Right lobe of liver (tissue), 6 donors: ENCODE measurements at regions not wholly inside any gene's neighbourhood (a gene's known extent, or its start where the extent isn't known, plus 50 kb on each side); places are given as distances from the start of the nearest gene placed in this dataset.
"Not testable (repeated sequence)": the region's sequence is repeated elsewhere in the genome, so short reads cannot be mapped to it uniquely, and the experiment has no call there.

Experiments used
- ATAC-seq, 4 donors: fragments of 200-7000 bp; cut with Tn5 transposase; one replicate each; pipeline ENCODE4 v1.9.1; 2020; ENCODE audit warnings: mild to moderate bottlenecking in 4 of 4, moderate library complexity in 4 of 4
- DNase-seq, 3 donors: peaks; one replicate each; pipeline ENCODE4 v3.0.0-alpha.2; 2020
- H3K27ac ChIP-seq, 3 donors: fragments of 200-600 bp; one replicate each; pipeline ENCODE4 v1.8.0; 2022
- H3K27me3 ChIP-seq, 2 donors: fragments of 200-600 bp; one replicate each; pipeline ENCODE4 v1.8.0; 2022
- H3K36me3 ChIP-seq, 4 donors: fragments of 200-600 bp; sonication (generic) in 1 of 4; one replicate each; pipeline versions ENCODE4 v1.5.1 to v1.8.0; 2017 to 2022; ENCODE audit warnings: control low read depth in 1 of 4
- H3K4me1 ChIP-seq, 4 donors: fragments of 200-600 bp; sonication (generic) in 1 of 4; one replicate each; pipeline versions ENCODE4 v1.5.1 to v1.8.0; 2017 to 2022; ENCODE audit warnings: control low read depth in 1 of 4
- H3K4me3 ChIP-seq, 3 donors: fragments of 200-600 bp; one replicate each; pipeline ENCODE4 v1.8.0; 2022
- H3K9me3 ChIP-seq, 4 donors: fragments of 200-600 bp; sonication (generic) in 1 of 4; one replicate each; pipeline versions ENCODE4 v1.5.1 to v1.8.0; 2017 to 2022; ENCODE audit warnings: control low read depth in 1 of 4
- WGBS: methylation state at CpG from one replicate; pipeline ENCODE4 v1.1.6; 2018; ENCODE audit warnings: low coverage, low lambda C conversion rate; ENCODE audit not compliant: insufficient coverage; ENCODE audit errors: missing lambda C conversion rate; 5-methylcytosine and 5-hydroxymethylcytosine counted together
- intact Hi-C, 2 donors: fragments of 100-400 bp; cut with DNase I; formaldehyde crosslinking; loops; one replicate each; pipeline versions ENCODE4 v1.11.2 to v1.14.1; 2022
- donor health status: DM: no; HTN: yes; CAD: no.
- donor health status: DM: no; HTN: no; CAD: no.
- donor health status: DM: no; HTN: no; CAD: no.
- donor health status: DM: no; HTN: yes; CAD: no.
- donor health status: DM: no; HTN: yes; CAD: no.

DNA sequence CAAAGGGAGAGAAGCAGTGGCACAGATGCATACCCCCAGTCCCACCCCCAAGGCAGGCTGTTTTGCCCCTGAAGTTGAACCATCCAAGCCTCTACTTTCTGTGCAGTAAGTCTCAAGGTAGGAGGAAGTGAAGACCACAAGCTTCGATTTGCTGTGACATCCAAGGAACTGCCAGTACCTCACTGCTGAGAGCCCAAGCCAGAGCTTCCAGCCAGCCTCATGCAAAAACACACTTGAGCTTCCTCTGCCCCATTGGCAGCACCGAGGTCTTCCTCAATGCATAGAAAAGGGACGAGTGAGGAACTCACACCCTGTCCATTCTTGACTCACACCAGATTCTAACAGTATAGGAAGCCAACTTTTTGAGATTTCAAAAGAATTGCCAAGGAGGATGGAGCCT, 311.7 kb downstream of the BCL2L11 start:
- DNase-seq, H3K36me3 ChIP-seq, H3K27ac ChIP-seq, H3K27me3 ChIP-seq, H3K4me3 ChIP-seq, H3K4me1 ChIP-seq, intact Hi-C loops, H3K9me3 ChIP-seq: not testable (repeated sequence)
- ATAC-seq, result peak in 2 of 4 donors; percentile 8 to 20
- 17% methylated on average over 1 of the region's 3 CpGs for WGBS

DNA sequence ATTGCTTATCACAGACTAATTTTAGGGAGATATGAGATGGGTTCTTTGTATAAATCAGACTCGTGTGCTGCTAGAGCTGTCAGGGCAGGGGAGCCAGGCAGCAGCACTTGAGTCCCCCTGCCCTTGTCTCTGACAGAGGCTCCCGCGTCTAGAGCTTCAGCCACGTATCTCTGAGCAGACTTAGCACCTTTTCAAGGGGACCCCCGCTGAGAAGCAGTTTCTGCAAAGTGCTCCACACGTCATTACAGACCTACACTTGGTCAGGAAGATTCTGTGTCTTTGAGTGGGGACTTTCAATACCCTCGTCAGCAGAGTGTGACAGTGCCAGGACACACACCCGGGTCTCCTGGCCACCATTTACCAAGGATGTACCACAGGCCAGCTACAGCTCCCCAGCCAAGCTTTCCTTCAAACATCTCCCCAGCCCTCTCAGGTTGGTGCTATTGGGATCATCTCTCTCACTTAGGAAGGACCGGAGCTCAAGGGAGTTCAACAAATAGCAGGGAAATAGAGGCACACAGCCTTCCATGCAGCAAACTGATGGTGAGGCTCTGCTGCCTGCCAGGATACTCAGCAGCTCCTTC, 312.3 kb downstream of the BCL2L11 start:
- H3K27ac ChIP-seq, intact Hi-C loops, ATAC-seq, H3K4me3 ChIP-seq, H3K9me3 ChIP-seq, H3K27me3 ChIP-seq, DNase-seq, H3K36me3 ChIP-seq, H3K4me1 ChIP-seq: not testable (repeated sequence)
- WGBS, result no CpG with 5 or more reads among the region's 9 CpGs

DNA sequence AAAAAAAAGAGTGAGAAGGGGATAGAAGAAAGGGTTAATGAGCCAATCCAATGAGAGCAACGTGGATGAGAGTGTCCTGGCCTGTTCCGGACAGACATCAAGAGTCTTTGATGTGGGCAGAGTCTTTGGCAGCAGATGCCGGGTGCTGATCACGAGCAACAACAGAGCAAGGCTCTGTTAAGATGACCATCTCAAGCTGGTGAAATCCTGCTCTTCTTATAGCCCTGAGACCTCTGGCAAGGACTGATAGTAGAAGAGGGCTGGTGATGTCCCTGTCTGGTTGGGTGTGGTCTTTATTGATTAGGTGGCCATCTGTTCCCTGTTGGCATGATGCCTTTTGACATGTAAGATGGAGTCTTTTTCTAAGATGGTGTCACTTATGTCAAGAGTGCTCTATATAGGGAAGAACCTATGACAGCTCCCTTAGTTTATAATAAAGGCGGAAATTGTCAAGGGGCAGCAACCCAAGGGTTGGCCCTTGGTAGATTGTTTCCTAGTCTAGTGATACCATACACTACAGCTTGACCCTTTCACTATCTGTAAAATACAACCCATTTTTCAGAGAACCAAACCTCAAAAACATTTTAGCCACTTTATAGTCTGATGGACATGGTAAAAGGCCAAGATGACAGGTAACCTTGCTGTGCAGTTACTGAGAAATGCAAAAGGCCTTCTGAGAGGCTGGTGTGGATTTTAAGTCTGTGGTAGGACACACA, 313.3 kb downstream of the BCL2L11 start:
- H3K4me1 ChIP-seq, H3K36me3 ChIP-seq, intact Hi-C loops, H3K27ac ChIP-seq, H3K27me3 ChIP-seq, H3K4me3 ChIP-seq, ATAC-seq, H3K9me3 ChIP-seq, DNase-seq: not testable (repeated sequence)
- 75% methylated on average over 4 of the region's 5 CpGs for WGBS

DNA sequence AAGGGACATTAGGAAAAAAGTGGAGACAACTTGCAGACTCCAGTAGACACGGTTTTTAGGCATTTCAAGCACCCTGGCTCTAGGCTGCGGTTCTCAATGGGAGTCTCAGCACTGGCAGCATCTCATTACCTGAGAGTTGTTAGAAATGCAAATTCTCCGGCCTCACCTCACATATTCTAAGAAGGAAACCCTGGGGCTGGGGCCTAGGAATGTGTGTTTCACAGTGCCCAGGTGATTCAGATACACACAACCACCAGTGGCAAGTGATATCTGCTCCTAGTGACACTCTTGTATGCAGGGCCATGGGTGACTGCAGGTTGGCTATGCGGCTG, 313.9 kb downstream of the BCL2L11 start:
- H3K9me3 ChIP-seq, DNase-seq, H3K36me3 ChIP-seq, H3K27ac ChIP-seq, ATAC-seq, intact Hi-C loops, H3K27me3 ChIP-seq, H3K4me3 ChIP-seq, H3K4me1 ChIP-seq: not testable (repeated sequence)
- WGBS, result no CpG with 5 or more reads among the region's 4 CpGs

DNA sequence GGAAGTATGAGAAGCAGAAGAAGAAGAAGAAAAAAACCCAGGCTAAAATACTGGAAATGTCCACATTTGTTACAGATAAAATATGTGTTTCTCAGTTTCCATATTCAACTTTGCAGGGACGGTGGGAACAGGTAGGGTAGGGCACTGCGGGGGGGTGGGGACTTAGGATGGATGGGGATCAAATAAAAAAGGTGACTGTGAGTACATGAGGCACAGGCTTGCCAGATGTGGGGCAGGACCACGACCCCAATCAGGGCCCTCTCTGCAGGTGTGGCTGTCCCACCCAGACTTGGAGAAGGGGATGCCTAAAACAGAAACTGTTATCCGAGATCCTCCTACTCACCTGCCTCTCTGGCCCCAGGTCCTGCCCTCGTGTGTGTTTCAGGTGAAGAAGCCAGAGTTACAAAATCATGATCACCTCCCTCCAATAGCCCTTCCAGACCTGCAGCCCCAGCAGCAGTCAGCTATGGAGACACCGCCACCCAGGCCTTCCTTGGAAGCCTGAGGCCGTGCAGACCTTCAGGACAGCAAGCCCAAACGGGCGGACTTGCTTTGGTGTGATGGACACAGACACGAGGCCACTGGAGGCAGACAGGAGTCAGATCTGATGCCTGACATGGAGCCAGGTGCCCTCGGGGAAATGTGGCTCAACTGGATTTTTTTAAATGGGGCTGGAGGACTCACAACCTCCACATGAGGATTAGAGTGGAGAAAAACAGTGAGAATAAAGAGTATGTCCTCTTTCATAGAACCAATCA, 315.0 kb downstream of the BCL2L11 start:
- 66% methylated on average over 3 of the region's 11 CpGs for WGBS
- DNase-seq (peak in 1 of 3 donors; percentile 20), ATAC-seq (peak in 1 of 4 donors; percentile 6)
- H3K27me3 ChIP-seq, intact Hi-C loops, H3K4me3 ChIP-seq, H3K9me3 ChIP-seq, H3K4me1 ChIP-seq, H3K36me3 ChIP-seq, H3K27ac ChIP-seq: not testable (repeated sequence)

DNA sequence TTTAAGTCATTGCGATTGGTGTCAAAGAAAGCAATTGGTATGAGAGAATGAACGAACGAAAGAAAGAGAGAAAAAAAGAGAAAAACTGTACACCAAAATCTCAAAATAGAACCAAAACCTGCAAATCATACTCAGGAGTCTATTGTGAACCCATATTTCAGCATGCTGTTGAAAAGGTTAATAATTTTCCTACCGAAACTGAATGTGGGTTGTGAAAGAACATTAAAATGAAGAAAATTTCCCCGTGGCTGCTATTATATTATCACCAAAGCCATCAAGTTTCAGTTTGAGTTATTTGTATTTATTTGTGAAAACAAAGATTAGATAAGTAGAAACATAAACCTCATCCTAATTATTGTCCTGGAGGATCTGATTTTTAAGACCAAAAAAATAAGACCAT, 315.7 kb downstream of the BCL2L11 start:
- DNase-seq, H3K9me3 ChIP-seq, H3K27ac ChIP-seq, H3K4me1 ChIP-seq, H3K36me3 ChIP-seq, H3K4me3 ChIP-seq, H3K27me3 ChIP-seq, intact Hi-C loops, ATAC-seq: not testable (repeated sequence)
- WGBS, result 10% methylated on average over 2 of the region's 5 CpGs

DNA sequence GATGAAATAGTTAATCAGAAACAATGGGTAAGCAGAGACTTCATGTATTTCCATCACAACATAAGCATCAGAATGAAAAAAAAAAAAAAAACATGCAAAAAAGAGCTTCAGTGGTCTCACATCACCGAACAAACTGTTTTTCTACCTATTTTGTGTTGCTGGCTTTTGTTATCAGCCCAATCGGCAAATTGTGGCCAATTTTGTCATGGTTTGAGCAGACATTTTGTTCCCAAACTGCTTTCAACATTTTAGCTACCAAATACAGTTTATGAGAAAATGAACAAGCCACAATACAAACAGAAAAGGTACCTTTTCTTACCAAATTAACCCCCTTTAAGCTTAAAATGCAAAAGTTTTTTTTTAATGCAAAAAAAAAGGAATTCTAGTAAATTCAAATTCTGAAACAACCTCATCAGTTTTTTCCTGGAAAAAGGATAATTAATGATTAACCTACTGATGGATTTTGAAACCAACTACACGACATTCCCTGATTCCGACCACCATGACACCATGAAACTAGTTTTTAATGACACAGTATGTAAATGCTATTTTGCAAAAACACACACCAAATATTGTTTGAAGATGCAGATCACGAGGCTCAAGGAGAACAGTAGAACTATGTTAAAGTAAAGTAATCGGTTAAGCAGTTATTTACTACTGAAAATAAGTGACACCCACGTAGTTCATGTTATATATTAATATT, 316.7 kb downstream of the BCL2L11 start:
- H3K9me3 ChIP-seq, intact Hi-C loops, H3K27me3 ChIP-seq, H3K4me1 ChIP-seq, H3K36me3 ChIP-seq, DNase-seq, H3K4me3 ChIP-seq: not testable (repeated sequence)
- H3K27ac ChIP-seq, result peak overlapping the region in 2 of 3 donors; percentile 43 to 62
- ATAC-seq, result peak; percentile 57 to 82 (median 62)
- 24% methylated on average over 5 of the region's 7 CpGs for WGBS

DNA sequence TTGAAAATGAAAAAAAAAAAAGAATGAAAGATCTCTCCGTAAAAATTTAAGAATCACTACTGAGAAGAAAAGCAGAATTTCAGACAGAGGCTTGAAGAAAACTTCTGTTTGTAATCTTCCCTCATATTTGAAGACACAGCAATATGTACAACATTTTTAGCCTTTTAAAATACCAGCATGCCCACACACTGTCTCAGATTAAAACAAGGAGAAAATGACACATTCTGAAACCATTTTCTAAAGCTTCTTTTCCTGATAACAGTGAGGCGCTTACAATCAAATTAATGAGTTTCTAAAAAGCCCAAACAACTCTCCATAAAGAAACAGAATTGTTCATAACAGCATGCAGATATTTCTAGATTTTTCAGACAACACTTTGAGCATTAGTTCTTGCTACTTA, 317.4 kb downstream of the BCL2L11 start:
- H3K4me1 ChIP-seq, H3K36me3 ChIP-seq, intact Hi-C loops, H3K9me3 ChIP-seq, H3K27me3 ChIP-seq, H3K4me3 ChIP-seq, DNase-seq: not testable (repeated sequence)
- peak; percentile 12 to 46 (median 36) for ATAC-seq
- WGBS, result 24% methylated on average over 2 of the region's 2 CpGs
- H3K27ac ChIP-seq, result peak overlapping the region in 2 of 3 donors; percentile 43 to 62

DNA sequence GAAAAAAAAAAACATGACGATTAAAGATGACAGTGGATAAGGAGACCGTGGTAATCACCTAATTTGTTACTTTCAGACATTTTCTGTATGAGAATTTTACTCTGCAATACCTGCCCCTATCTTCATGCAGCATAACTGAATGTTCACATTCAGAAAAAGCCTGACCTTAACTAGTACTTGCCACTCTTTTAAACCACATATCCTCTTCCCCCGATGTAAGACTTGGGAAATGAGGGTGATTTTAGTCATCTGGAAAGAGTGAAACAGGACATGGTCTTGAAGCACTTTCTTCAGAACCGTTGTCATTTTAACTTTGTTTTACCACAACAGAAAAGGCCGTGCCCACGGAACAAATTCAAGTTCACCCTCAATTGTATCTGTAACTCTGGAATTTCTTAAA, 318.5 kb downstream of the BCL2L11 start:
- DNase-seq, intact Hi-C loops, H3K27ac ChIP-seq, H3K4me1 ChIP-seq, H3K4me3 ChIP-seq, H3K9me3 ChIP-seq, H3K27me3 ChIP-seq, H3K36me3 ChIP-seq: not testable (repeated sequence)
- peak in 1 of 4 donors; percentile 5 for ATAC-seq
- 85% methylated on average over 4 of the region's 6 CpGs for WGBS

DNA sequence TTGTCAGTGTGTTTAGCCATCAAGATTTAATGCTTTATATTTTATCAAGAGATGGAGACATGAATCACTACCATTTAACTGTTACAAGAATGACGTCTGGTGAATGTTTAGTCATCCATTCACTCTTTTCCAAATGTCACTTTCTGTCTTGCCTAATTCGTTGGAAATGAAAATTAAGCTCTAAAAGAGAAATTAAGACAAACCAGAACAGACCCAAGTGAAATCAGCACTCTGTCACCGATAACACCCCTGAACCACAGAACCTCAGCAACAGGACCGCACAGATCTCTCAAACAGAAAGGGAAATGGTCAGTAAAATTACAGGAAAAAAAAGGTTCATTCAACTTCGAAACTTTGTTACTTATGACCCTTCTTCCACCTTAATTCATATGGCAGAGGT, 320.9 kb downstream of the BCL2L11 start:
- 56% methylated on average over 4 of the region's 5 CpGs for whole genome bisulfite sequencing
- H3K9me3 ChIP-seq, H3K27ac ChIP-seq, ATAC-seq, H3K36me3 ChIP-seq, H3K4me1 ChIP-seq, DNase-seq, H3K4me3 ChIP-seq, intact Hi-C loops, H3K27me3 ChIP-seq: not testable (repeated sequence)

DNA sequence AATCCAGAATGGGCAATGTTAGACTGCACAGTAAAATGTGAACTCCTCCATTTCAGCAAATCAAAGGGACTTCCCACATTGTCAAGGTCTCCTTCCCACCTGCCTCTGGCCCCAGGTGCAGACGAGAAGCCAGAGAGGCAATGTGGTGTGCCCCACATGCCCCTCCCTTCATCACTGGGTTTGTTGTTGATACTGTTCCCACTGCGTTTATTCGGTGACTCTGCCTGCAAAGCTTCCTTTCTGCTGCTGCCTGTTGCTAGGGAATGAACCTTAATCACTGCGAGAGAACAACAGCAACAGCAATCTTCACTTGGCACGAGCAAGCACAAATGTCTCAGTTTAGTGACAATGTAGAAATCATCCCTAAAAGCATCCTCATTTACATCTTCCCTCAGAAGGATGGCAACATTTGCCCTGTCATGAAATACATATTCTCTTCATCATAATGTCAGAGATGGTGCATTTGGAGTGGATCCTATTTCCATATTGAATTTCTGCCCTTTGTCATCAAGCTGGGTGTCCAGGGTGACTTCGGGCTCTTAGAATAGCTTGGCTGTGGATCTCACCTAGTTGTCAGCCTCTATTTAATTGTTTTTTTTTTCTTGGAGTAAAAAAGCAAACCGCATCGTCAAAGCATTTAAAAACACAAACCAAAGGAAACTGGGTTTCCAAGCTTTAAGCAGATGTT, 322.2 kb downstream of the BCL2L11 start:
- 50% methylated on average over 1 of the region's 8 CpGs for WGBS

More for the DNA sequence above, 322.2 kb downstream of the BCL2L11 start:
- H3K4me3 ChIP-seq, intact Hi-C loops, H3K27ac ChIP-seq, H3K27me3 ChIP-seq, H3K36me3 ChIP-seq, DNase-seq, H3K9me3 ChIP-seq, H3K4me1 ChIP-seq: not testable (repeated sequence)
- ATAC-seq, result peak in 1 of 4 donors; percentile 10
